ENCODE measurements at regions not wholly inside any gene's neighbourhood (a gene's known extent, or its start where the extent isn't known, plus 50 kb on each side); places are given as distances from the start of the nearest gene placed in this dataset.

- POLR2A ChIA-PET, result no interaction called here
- H3K36me3 Mint-ChIP-seq (ENCODE audit: low read depth), result no peaks in the 10 kb centered on the region
Measured at GRCh38 chr3:162082516-162082915, 585.9 kb downstream of the OTOL1 start.

GRCh38 chr3:162087361-162087760, 590.8 kb downstream of the OTOL1 start:
- no peak overlapping the region for H3K4me3 Mint-ChIP-seq
- H3K27me3 Mint-ChIP-seq, result no peaks in the 10 kb centered on the region
- ChIA-PET POLR2A (no interaction called here), CTCF (no interaction called here)
- peaks cover 3% of the 10 kb centered on the region for H3K9me3 Mint-ChIP-seq
- no peak for DNase-seq
- H3K36me3 Mint-ChIP-seq (ENCODE audit: low read depth), result no peaks in the 10 kb centered on the region
- no peak overlapping the region for H3K27ac Mint-ChIP-seq
- H3K4me1 Mint-ChIP-seq, result no peaks in the 10 kb centered on the region

More at GRCh38 chr3:162082516-162082915, 585.9 kb downstream of the OTOL1 start:
- Mint-ChIP-seq H3K9me3 (no peaks in the 10 kb centered on the region), H3K27me3 (no peaks in the 10 kb centered on the region), H3K4me1 (no peaks in the 10 kb centered on the region), H3K4me3 (no peak overlapping the region), H3K27ac (no peak overlapping the region)
- no peak for DNase-seq
- CTCF ChIA-PET, result no interaction called here

- H3K9me3 Mint-ChIP-seq, result peaks cover 8% of the 10 kb centered on the region
- CTCF ChIA-PET, result no interaction called here
- no peak overlapping the region for H3K27ac Mint-ChIP-seq
- no peak overlapping the region for H3K4me3 Mint-ChIP-seq
- POLR2A ChIA-PET, result no interaction called here
- H3K27me3 Mint-ChIP-seq, result no peaks in the 10 kb centered on the region
- no peaks in the 10 kb centered on the region for H3K36me3 Mint-ChIP-seq (ENCODE audit: low read depth)
- no peaks in the 10 kb centered on the region for H3K4me1 Mint-ChIP-seq
- no peak for DNase-seq
Measured at GRCh38 chr3:162092751-162093150, 596.1 kb downstream of the OTOL1 start.

GRCh38 chr3:162094301-162094700, 597.7 kb downstream of the OTOL1 start:
- H3K4me3 Mint-ChIP-seq, result no peak overlapping the region
- no peak overlapping the region for H3K27ac Mint-ChIP-seq
- no peaks in the 10 kb centered on the region for H3K27me3 Mint-ChIP-seq
- no peaks in the 10 kb centered on the region for H3K4me1 Mint-ChIP-seq
- CTCF ChIA-PET, result no interaction called here
- H3K9me3 Mint-ChIP-seq, result peaks cover 8% of the 10 kb centered on the region
- H3K36me3 Mint-ChIP-seq (ENCODE audit: low read depth), result no peaks in the 10 kb centered on the region
- POLR2A ChIA-PET, result no interaction called here
- no peak for DNase-seq

GRCh38 chr3:162096874-162097273, 600.3 kb downstream of the OTOL1 start:
- CTCF ChIA-PET, result no interaction called here
- peaks cover 8% of the 10 kb centered on the region for H3K9me3 Mint-ChIP-seq

GRCh38 chr3:162103808-162104207, 607.2 kb downstream of the OTOL1 start:
- no peaks in the 10 kb centered on the region for H3K9me3 Mint-ChIP-seq
- ChIA-PET CTCF (no interaction called here), POLR2A (no interaction called here)
- no peaks in the 10 kb centered on the region for H3K36me3 Mint-ChIP-seq (ENCODE audit: low read depth)
- H3K27me3 Mint-ChIP-seq, result no peaks in the 10 kb centered on the region
- no peaks in the 10 kb centered on the region for H3K4me1 Mint-ChIP-seq
- H3K4me3 Mint-ChIP-seq, result no peak overlapping the region
- DNase-seq, result no peak
- no peak overlapping the region for H3K27ac Mint-ChIP-seq

More at GRCh38 chr3:162096874-162097273, 600.3 kb downstream of the OTOL1 start:
- DNase-seq, result no peak
- H3K4me1 Mint-ChIP-seq, result no peaks in the 10 kb centered on the region
- no peak overlapping the region for H3K27ac Mint-ChIP-seq
- H3K4me3 Mint-ChIP-seq, result no peak overlapping the region
- H3K36me3 Mint-ChIP-seq (ENCODE audit: low read depth), result no peaks in the 10 kb centered on the region
- POLR2A ChIA-PET, result no interaction called here
- H3K27me3 Mint-ChIP-seq, result no peaks in the 10 kb centered on the region

- H3K27ac Mint-ChIP-seq, result no peak overlapping the region
- H3K27me3 Mint-ChIP-seq, result no peaks in the 10 kb centered on the region
- H3K4me1 Mint-ChIP-seq, result no peaks in the 10 kb centered on the region
- no peak overlapping the region for H3K4me3 Mint-ChIP-seq
- no peaks in the 10 kb centered on the region for H3K9me3 Mint-ChIP-seq
- no peaks in the 10 kb centered on the region for H3K36me3 Mint-ChIP-seq (ENCODE audit: low read depth)
- ChIA-PET CTCF (no interaction called here), POLR2A (no interaction called here)
- DNase-seq, result no peak
Measured at GRCh38 chr3:162111861-162112260, 615.3 kb downstream of the OTOL1 start.

- no peak for DNase-seq
- Mint-ChIP-seq H3K27me3 (no peaks in the 10 kb centered on the region), H3K27ac (no peak overlapping the region), H3K4me1 (no peaks in the 10 kb centered on the region), H3K4me3 (no peak overlapping the region), H3K36me3 (ENCODE audit: low read depth) (no peaks in the 10 kb centered on the region), H3K9me3 (no peaks in the 10 kb centered on the region)
- ChIA-PET CTCF (no interaction called here), POLR2A (no interaction called here)
Measured at GRCh38 chr3:162112719-162113118, 616.1 kb downstream of the OTOL1 start.

GRCh38 chr3:162117961-162118360, 621.4 kb downstream of the OTOL1 start:
- H3K27me3 Mint-ChIP-seq, result no peaks in the 10 kb centered on the region
- ChIA-PET CTCF (interaction anchor here (0.6 kb wide), 1 partner anchor 47 kb away, joined by 8 read pairs; no protein-coding TSS in a partner anchor), POLR2A (no interaction called here)
- no peaks in the 10 kb centered on the region for H3K4me1 Mint-ChIP-seq
- H3K9me3 Mint-ChIP-seq, result peaks cover 3% of the 10 kb centered on the region
- no peak overlapping the region for H3K4me3 Mint-ChIP-seq
- no peaks in the 10 kb centered on the region for H3K36me3 Mint-ChIP-seq (ENCODE audit: low read depth)
- no peak overlapping the region for H3K27ac Mint-ChIP-seq
- DNase-seq, result no peak

- H3K36me3 Mint-ChIP-seq (ENCODE audit: low read depth), result no peaks in the 10 kb centered on the region
- H3K4me3 Mint-ChIP-seq, result no peak overlapping the region
- CTCF ChIA-PET, result no interaction called here
Measured at GRCh38 chr3:162119651-162120050, 623.0 kb downstream of the OTOL1 start.

GRCh38 chr3:162122405-162122804, 625.8 kb downstream of the OTOL1 start:
- CTCF ChIA-PET, result no interaction called here
- Mint-ChIP-seq H3K36me3 (ENCODE audit: low read depth) (no peaks in the 10 kb centered on the region), H3K4me3 (no peak overlapping the region), H3K9me3 (peaks cover 3% of the 10 kb centered on the region), H3K27me3 (no peaks in the 10 kb centered on the region), H3K4me1 (no peaks in the 10 kb centered on the region), H3K27ac (no peak overlapping the region)
- POLR2A ChIA-PET, result no interaction called here
- no peak for DNase-seq

More at GRCh38 chr3:162119651-162120050, 623.0 kb downstream of the OTOL1 start:
- POLR2A ChIA-PET, result no interaction called here
- H3K27ac Mint-ChIP-seq, result no peak overlapping the region
- no peak for DNase-seq
- no peaks in the 10 kb centered on the region for H3K4me1 Mint-ChIP-seq
- no peaks in the 10 kb centered on the region for H3K27me3 Mint-ChIP-seq
- H3K9me3 Mint-ChIP-seq, result peaks cover 3% of the 10 kb centered on the region

GRCh38 chr3:162125790-162126189, 629.2 kb downstream of the OTOL1 start:
- no peak overlapping the region for H3K27ac Mint-ChIP-seq
- CTCF ChIA-PET, result no interaction called here
- peaks cover 3% of the 10 kb centered on the region for H3K9me3 Mint-ChIP-seq
- no peaks in the 10 kb centered on the region for H3K4me1 Mint-ChIP-seq
- no peak overlapping the region for H3K4me3 Mint-ChIP-seq
- no peak for DNase-seq
- H3K36me3 Mint-ChIP-seq (ENCODE audit: low read depth), result no peaks in the 10 kb centered on the region
- H3K27me3 Mint-ChIP-seq, result no peaks in the 10 kb centered on the region
- POLR2A ChIA-PET, result no interaction called here

- no peaks in the 10 kb centered on the region for H3K27me3 Mint-ChIP-seq
- H3K9me3 Mint-ChIP-seq, result no peaks in the 10 kb centered on the region
- DNase-seq, result no peak
- H3K27ac Mint-ChIP-seq, result no peak overlapping the region
- POLR2A ChIA-PET, result no interaction called here
- peaks cover 7% of the 10 kb centered on the region for H3K4me1 Mint-ChIP-seq
- no peaks in the 10 kb centered on the region for H3K36me3 Mint-ChIP-seq (ENCODE audit: low read depth)
- H3K4me3 Mint-ChIP-seq, result no peak overlapping the region
- CTCF ChIA-PET, result no interaction called here
Measured at GRCh38 chr3:162130582-162130981, 634.0 kb downstream of the OTOL1 start.

GRCh38 chr3:162132981-162133380, 636.4 kb downstream of the OTOL1 start:
- H3K4me1 Mint-ChIP-seq, result peaks cover 7% of the 10 kb centered on the region
- H3K4me3 Mint-ChIP-seq, result no peak overlapping the region
- no peaks in the 10 kb centered on the region for H3K36me3 Mint-ChIP-seq (ENCODE audit: low read depth)
- no peaks in the 10 kb centered on the region for H3K27me3 Mint-ChIP-seq
- no peak overlapping the region for H3K27ac Mint-ChIP-seq
- DNase-seq, result no peak
- ChIA-PET CTCF (interaction anchor here (0.6 kb wide), 1 partner anchor 9 kb away, joined by 4 read pairs; no protein-coding TSS in a partner anchor), POLR2A (no interaction called here)
- H3K9me3 Mint-ChIP-seq, result no peaks in the 10 kb centered on the region

All from activated CD4-positive, alpha-beta T cell treated with anti-CD3 and anti-CD28 coated beads, Interleukin-2, amount 10 ng/mL, durations not matched to agents 7 days and 5 days (primary cell).